GM12878 (cell line): ENCODE measurements at regions not wholly inside any gene's neighbourhood (a gene's known extent, or its start where the extent isn't known, plus 50 kb on each side); places are given as distances from the start of the nearest gene placed in this dataset.

Experiments
- HCFC1 ChIP-seq: fragments of 150-350 bp; IDR thresholded peaks from 2 replicates; pipeline ENCODE4 v1.6.1; 2014; ENCODE audit warnings: low read length
- KDM1A ChIP-seq: fragments of 200-600 bp; sonication (generic); IDR thresholded peaks from 2 replicates; pipeline ENCODE4 v1.6.1; 2016; ENCODE audit warnings: borderline replicate concordance
- KLF5 ChIP-seq: fragments of 450-650 bp; IDR thresholded peaks from 2 replicates; pipeline ENCODE4 v1.6.1; 2014; ENCODE audit warnings: mild to moderate bottlenecking; ENCODE audit not compliant: partially characterized antibody
- LARP7 ChIP-seq: fragments of 450-650 bp; IDR thresholded peaks from 2 replicates; pipeline ENCODE4 v1.6.1; 2017; ENCODE audit warnings: mild to moderate bottlenecking
- SUPT20H ChIP-seq: IDR thresholded peaks from 2 replicates; pipeline ENCODE4 v1.6.1; 2011; ENCODE audit warnings: low read depth, mild to moderate bottlenecking, low read length, moderate library complexity, borderline replicate concordance; ENCODE audit not compliant: control insufficient read depth
- ZNF384 ChIP-seq: IDR thresholded peaks from 2 replicates; pipeline ENCODE4 v1.6.1; 2012; ENCODE audit warnings: low read depth, mild to moderate bottlenecking, low read length, improper control_type of control experiment, borderline replicate concordance
- TF ChIP-seq, protein P1 (sequence below): fragments of 450-650 bp; IDR thresholded peaks from 2 replicates; pipeline ENCODE4 v1.6.1; 2017; ENCODE audit warnings: mild to moderate bottlenecking, moderate library complexity
- TF ChIP-seq, protein P2 (sequence below): IDR thresholded peaks from 2 replicates; pipeline ENCODE4 v1.6.1; 2011; ENCODE audit warnings: borderline replicate concordance, low read depth, mild to moderate bottlenecking, moderate library complexity, low read length; ENCODE audit not compliant: insufficient read depth, poor library complexity, severe bottlenecking

DNA sequence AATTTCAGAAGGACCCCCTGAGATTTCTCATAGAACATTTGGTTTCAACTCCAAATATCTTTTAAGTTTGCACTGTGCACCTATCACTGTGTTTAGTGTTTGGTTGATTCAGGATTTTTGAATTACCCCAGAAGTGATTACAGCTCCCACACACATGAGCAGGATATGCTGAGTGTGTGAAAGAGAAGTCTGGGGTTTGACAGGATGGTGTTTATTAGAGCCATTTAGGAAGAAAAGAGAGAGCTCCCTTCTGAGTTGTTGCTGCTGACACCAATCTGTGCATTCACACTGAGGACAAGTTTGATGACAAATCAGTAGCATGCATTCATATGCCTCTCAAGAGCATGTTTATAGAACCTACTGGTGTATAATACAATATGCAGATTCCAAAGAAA, 118.1 kb downstream of the RPL22L1 start (continued):
- TF ChIP-seq, protein P1, sequence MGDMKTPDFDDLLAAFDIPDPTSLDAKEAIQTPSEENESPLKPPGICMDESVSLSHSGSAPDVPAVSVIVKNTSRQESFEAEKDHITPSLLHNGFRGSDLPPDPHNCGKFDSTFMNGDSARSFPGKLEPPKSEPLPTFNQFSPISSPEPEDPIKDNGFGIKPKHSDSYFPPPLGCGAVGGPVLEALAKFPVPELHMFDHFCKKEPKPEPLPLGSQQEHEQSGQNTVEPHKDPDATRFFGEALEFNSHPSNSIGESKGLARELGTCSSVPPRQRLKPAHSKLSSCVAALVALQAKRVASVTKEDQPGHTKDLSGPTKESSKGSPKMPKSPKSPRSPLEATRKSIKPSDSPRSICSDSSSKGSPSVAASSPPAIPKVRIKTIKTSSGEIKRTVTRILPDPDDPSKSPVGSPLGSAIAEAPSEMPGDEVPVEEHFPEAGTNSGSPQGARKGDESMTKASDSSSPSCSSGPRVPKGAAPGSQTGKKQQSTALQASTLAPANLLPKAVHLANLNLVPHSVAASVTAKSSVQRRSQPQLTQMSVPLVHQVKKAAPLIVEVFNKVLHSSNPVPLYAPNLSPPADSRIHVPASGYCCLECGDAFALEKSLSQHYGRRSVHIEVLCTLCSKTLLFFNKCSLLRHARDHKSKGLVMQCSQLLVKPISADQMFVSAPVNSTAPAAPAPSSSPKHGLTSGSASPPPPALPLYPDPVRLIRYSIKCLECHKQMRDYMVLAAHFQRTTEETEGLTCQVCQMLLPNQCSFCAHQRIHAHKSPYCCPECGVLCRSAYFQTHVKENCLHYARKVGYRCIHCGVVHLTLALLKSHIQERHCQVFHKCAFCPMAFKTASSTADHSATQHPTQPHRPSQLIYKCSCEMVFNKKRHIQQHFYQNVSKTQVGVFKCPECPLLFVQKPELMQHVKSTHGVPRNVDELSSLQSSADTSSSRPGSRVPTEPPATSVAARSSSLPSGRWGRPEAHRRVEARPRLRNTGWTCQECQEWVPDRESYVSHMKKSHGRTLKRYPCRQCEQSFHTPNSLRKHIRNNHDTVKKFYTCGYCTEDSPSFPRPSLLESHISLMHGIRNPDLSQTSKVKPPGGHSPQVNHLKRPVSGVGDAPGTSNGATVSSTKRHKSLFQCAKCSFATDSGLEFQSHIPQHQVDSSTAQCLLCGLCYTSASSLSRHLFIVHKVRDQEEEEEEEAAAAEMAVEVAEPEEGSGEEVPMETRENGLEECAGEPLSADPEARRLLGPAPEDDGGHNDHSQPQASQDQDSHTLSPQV = no peak
- TF ChIP-seq ZNF384 (no peak), KDM1A (no peak), KLF5 (no peak), HCFC1 (no peak), LARP7 (no peak), SUPT20H (no peak)
- TF ChIP-seq, protein P2, sequence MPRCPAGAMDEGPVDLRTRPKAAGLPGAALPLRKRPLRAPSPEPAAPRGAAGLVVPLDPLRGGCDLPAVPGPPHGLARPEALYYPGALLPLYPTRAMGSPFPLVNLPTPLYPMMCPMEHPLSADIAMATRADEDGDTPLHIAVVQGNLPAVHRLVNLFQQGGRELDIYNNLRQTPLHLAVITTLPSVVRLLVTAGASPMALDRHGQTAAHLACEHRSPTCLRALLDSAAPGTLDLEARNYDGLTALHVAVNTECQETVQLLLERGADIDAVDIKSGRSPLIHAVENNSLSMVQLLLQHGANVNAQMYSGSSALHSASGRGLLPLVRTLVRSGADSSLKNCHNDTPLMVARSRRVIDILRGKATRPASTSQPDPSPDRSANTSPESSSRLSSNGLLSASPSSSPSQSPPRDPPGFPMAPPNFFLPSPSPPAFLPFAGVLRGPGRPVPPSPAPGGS = no peak
